HEK293T (cell line): ENCODE measurements at regions not wholly inside any gene's neighbourhood (a gene's known extent, or its start where the extent isn't known, plus 50 kb on each side); places are given as distances from the start of the nearest gene placed in this dataset.

Experiments used
- CTCF ChIA-PET: fragments of 350-600 bp; formaldehyde crosslinking; extraction: SDS; loops from one replicate; lab custom pipeline; 2021; ENCODE audit warnings: antibody characterized with exemption, inconsistent platforms; lab: Yijun Ruan, JAX
- POLR2A ChIA-PET: fragments of 350-600 bp; formaldehyde crosslinking; extraction: SDS; loops from one replicate; lab custom pipeline; 2020; ENCODE audit warnings: antibody characterized with exemption, inconsistent platforms; lab: Yijun Ruan, JAX
- DNase-seq: peaks from one replicate; pipeline ENCODE4 v3.0.0; 2012; ENCODE audit warnings: mixed read lengths; ENCODE audit errors: extremely low spot score
- ARNT ChIP-seq: fragments of 450-650 bp; IDR thresholded peaks from 2 replicates; pipeline ENCODE4 v1.6.1; 2017; ENCODE audit warnings: mild to moderate bottlenecking
- BHLHE40 ChIP-seq: fragments of 450-650 bp; IDR thresholded peaks from 2 replicates; pipeline ENCODE4 v1.6.1; 2016; ENCODE audit warnings: mild to moderate bottlenecking, moderate library complexity, borderline replicate concordance
- CTBP1 ChIP-seq: fragments of 450-650 bp; IDR thresholded peaks from 2 replicates; pipeline ENCODE4 v1.6.1; 2016; ENCODE audit warnings: borderline replicate concordance
- ELF4 ChIP-seq: fragments of 450-650 bp; IDR thresholded peaks from 2 replicates; pipeline ENCODE4 v1.6.1; 2017; ENCODE audit warnings: antibody characterized with exemption
- FOXA1 ChIP-seq: fragments of 450-650 bp; IDR thresholded peaks from 2 replicates; pipeline ENCODE4 v1.6.1; 2016; ENCODE audit warnings: mild to moderate bottlenecking
- FOXK2 ChIP-seq: fragments of 450-650 bp; IDR thresholded peaks from 2 replicates; pipeline ENCODE4 v1.6.1; 2016; ENCODE audit warnings: mild to moderate bottlenecking
- FOXM1 ChIP-seq: fragments of 450-650 bp; IDR thresholded peaks from 2 replicates; pipeline ENCODE4 v1.6.1; 2017; ENCODE audit warnings: mild to moderate bottlenecking, borderline replicate concordance
- HDGF ChIP-seq: fragments of 450-650 bp; IDR thresholded peaks from 2 replicates; pipeline ENCODE4 v1.6.1; 2017; ENCODE audit warnings: antibody characterized with exemption, borderline replicate concordance
- L3MBTL2 ChIP-seq: fragments of 450-650 bp; conservative IDR thresholded peaks from 2 replicates; pipeline ENCODE4 v1.6.1; 2016; ENCODE audit warnings: mild to moderate bottlenecking
- LEF1 ChIP-seq: fragments of 450-650 bp; IDR thresholded peaks from 2 replicates; pipeline ENCODE4 v1.6.1; 2017; ENCODE audit warnings: mild to moderate bottlenecking, borderline replicate concordance
- NFRKB ChIP-seq: fragments of 450-650 bp; IDR thresholded peaks from 2 replicates; pipeline ENCODE4 v1.6.1; 2016; ENCODE audit warnings: mild to moderate bottlenecking, moderate library complexity
- SP1 ChIP-seq: fragments of 450-650 bp; IDR thresholded peaks from 2 replicates; pipeline ENCODE4 v1.6.1; 2017
- SUZ12 ChIP-seq: fragments of 450-650 bp; IDR thresholded peaks from 2 replicates; pipeline ENCODE4 v1.6.1; 2016; ENCODE audit warnings: mild to moderate bottlenecking
- TARDBP ChIP-seq: fragments of 450-650 bp; IDR thresholded peaks from 2 replicates; pipeline ENCODE4 v1.6.1; 2016
- ZNF384 ChIP-seq: fragments of 450-650 bp; IDR thresholded peaks from 2 replicates; pipeline ENCODE4 v1.6.1; 2016
- TF ChIP-seq, protein P1 (sequence below): fragments of 450-650 bp; IDR thresholded peaks from 2 replicates; pipeline ENCODE4 v1.6.1; 2016

GRCh38 chr6:122859676-122860075, 70.6 kb downstream of the SMPDL3A start:
- DNase-seq = no peak
- TF ChIP-seq ELF4 (no peak), SUZ12 (no peak), FOXK2 (no peak), ZNF384 (no peak), SP1 (no peak), BHLHE40 (no peak), LEF1 (no peak), L3MBTL2 (no peak), ARNT (no peak)
- CTCF ChIA-PET = interaction anchor here (1.1 kb wide), 1 partner anchor 10 kb away, joined by 3 read pairs; no protein-coding TSS in a partner anchor
- POLR2A ChIA-PET = no interaction called here

- CTCF ChIA-PET = no interaction called here
- TF ChIP-seq, protein P1, sequence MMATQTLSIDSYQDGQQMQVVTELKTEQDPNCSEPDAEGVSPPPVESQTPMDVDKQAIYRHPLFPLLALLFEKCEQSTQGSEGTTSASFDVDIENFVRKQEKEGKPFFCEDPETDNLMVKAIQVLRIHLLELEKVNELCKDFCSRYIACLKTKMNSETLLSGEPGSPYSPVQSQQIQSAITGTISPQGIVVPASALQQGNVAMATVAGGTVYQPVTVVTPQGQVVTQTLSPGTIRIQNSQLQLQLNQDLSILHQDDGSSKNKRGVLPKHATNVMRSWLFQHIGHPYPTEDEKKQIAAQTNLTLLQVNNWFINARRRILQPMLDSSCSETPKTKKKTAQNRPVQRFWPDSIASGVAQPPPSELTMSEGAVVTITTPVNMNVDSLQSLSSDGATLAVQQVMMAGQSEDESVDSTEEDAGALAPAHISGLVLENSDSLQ = no peak
- TF ChIP-seq FOXM1 (no peak), FOXA1 (no peak), LEF1 (no peak), HDGF (no peak), ZNF384 (no peak), NFRKB (no peak), L3MBTL2 (no peak), FOXK2 (no peak), ARNT (no peak), SUZ12 (no peak), ELF4 (no peak), BHLHE40 (no peak), CTBP1 (no peak), TARDBP (no peak), SP1 (no peak)
Measured at GRCh38 chr6:122861594-122861993, 72.5 kb downstream of the SMPDL3A start.

GRCh38 chr6:122868137-122868536, 79.1 kb downstream of the SMPDL3A start:
- CTCF ChIA-PET = interaction anchor here (3.4 kb wide), 1 partner anchor 511 kb away, joined by 31 read pairs; no protein-coding TSS in a partner anchor
- DNase-seq = no peak
- TF ChIP-seq FOXM1 = no peak
- POLR2A ChIA-PET = no interaction called here

More at GRCh38 chr6:122861594-122861993, 72.5 kb downstream of the SMPDL3A start:
- POLR2A ChIA-PET = no interaction called here
- no peak for DNase-seq

- DNase-seq = peak; percentile 73
- POLR2A ChIA-PET = interaction anchor here (0.7 kb wide), 1 partner anchor 134 kb away, joined by 3 read pairs; no protein-coding TSS in a partner anchor
- no peak for TF ChIP-seq FOXK2
- TF ChIP-seq SUZ12 = no peak
- TF ChIP-seq TARDBP = no peak
- no peak for TF ChIP-seq CTBP1
- TF ChIP-seq L3MBTL2 = no peak
- no peak for TF ChIP-seq ZNF384
- no peak for TF ChIP-seq FOXM1
- no peak for TF ChIP-seq FOXA1
- TF ChIP-seq SP1 = no peak
- no peak for TF ChIP-seq ELF4
- no peak for TF ChIP-seq ARNT
- no peak for TF ChIP-seq LEF1
- TF ChIP-seq BHLHE40 = no peak
- TF ChIP-seq, protein P1 = no peak
- TF ChIP-seq NFRKB = no peak
- CTCF ChIA-PET = interaction anchor here (0.6 to 3.4 kb wide), 24 partner anchors 10 to 846 kb away, joined by 3 to 31 read pairs (median 3); no protein-coding TSS in a partner anchor
Measured at GRCh38 chr6:122869437-122870024, 80.5 kb downstream of the SMPDL3A start.

DNA sequence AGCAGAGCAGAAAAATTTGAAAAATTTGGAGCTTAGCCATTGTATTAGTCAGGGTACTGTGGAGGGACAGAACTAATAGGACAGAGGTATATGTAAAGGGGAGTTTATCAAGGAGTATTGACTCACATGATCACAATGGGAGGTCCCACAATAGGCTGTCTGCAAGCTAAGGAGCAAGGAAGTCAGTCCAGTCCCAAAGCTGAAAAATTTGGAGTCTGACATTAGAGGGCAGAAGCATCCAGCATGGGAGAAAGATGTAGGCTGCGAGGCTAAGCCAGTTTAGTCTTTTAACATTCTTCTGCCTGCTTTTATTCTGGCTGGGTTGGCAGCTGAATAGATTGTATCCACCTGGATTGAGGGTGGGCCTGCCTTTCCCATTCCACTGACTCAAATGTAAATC, 82.0 kb downstream of the SMPDL3A start:
- DNase-seq = no peak
- ChIA-PET CTCF (interaction anchor here (1.1 to 3.4 kb wide), 2 partner anchors 76 to 509 kb away, joined by 3 to 31 read pairs; no protein-coding TSS in a partner anchor), POLR2A (no interaction called here)
- no peak for TF ChIP-seq HDGF

GRCh38 chr6:122872311-122872710, 83.3 kb downstream of the SMPDL3A start:
- POLR2A ChIA-PET = no interaction called here
- TF ChIP-seq FOXM1 = no peak
- TF ChIP-seq LEF1 = no peak
- no peak for TF ChIP-seq ARNT
- TF ChIP-seq L3MBTL2 = no peak
- TF ChIP-seq FOXK2 = no peak
- TF ChIP-seq ZNF384 = no peak
- no peak for TF ChIP-seq BHLHE40
- TF ChIP-seq, protein P1 = no peak
- TF ChIP-seq TARDBP = no peak
- no peak for TF ChIP-seq ELF4
- no peak for TF ChIP-seq SP1
- no peak for TF ChIP-seq CTBP1
- TF ChIP-seq NFRKB = no peak
- TF ChIP-seq SUZ12 = no peak
- TF ChIP-seq HDGF = no peak
- TF ChIP-seq FOXA1 = no peak
- CTCF ChIA-PET = interaction anchor here (1.1 kb wide), 1 partner anchor 75 kb away, joined by 3 read pairs; no protein-coding TSS in a partner anchor
- no peak for DNase-seq

- DNase-seq = no peak
- TF ChIP-seq ZNF384 = no peak
- no peak for TF ChIP-seq NFRKB
- no peak for TF ChIP-seq HDGF
- TF ChIP-seq FOXM1 = no peak
- no peak for TF ChIP-seq FOXK2
- no peak for TF ChIP-seq FOXA1
- TF ChIP-seq ARNT = no peak
- TF ChIP-seq LEF1 = no peak
- TF ChIP-seq SUZ12 = no peak
- TF ChIP-seq L3MBTL2 = no peak
- TF ChIP-seq SP1 = no peak
- no peak for TF ChIP-seq ELF4
- TF ChIP-seq BHLHE40 = no peak
- CTCF ChIA-PET = interaction anchor here (0.6 kb wide), 1 partner anchor 1910 kb away, joined by 3 read pairs; no protein-coding TSS in a partner anchor
- POLR2A ChIA-PET = no interaction called here
Measured at GRCh38 chr6:122877302-122877701, 88.2 kb downstream of the SMPDL3A start.
